Inflammatory macrophage treated with lipopolysaccharide for 4 hours (primary cell): ENCODE measurements at regions not wholly inside any gene's neighbourhood (a gene's known extent, or its start where the extent isn't known, plus 50 kb on each side); places are given as distances from the start of the nearest gene placed in this dataset.
"Not testable (repeated sequence)": the region's sequence is repeated elsewhere in the genome, so short reads cannot be mapped to it uniquely, and the experiment has no call there.

Experiments used
- DNase-seq: peaks from one replicate; pipeline ENCODE4 v3.0.0-alpha.2; 2020

DNA sequence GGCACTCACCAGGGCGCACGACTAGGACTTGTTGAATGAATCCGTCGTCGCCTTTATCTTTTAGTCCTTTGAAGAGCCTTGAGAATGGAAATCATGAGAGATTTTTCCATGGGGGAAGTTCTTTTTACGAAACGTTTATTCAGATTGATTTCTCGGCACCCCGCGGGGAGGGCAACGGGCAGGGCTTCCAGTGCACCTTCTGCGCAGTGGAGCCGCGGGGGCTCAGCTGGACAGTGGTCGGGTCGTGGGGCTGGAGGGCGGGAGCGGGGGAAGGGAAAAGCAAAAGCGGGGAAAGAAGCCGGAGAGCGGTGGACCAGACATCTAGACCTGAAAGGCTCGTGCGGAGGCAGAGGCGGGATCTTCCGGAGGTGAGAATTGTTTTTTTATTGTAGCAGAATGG, 50.6 kb upstream of the NBPF20 start:
- DNase-seq = not testable (repeated sequence)

GRCh38 chr1:145475369-145475915, 50.0 kb upstream of the NBPF20 start:
- DNase-seq = peak; percentile 0
